ENCODE measurements at regions not wholly inside any gene's neighbourhood (a gene's known extent, or its start where the extent isn't known, plus 50 kb on each side); places are given as distances from the start of the nearest gene placed in this dataset.

DNA sequence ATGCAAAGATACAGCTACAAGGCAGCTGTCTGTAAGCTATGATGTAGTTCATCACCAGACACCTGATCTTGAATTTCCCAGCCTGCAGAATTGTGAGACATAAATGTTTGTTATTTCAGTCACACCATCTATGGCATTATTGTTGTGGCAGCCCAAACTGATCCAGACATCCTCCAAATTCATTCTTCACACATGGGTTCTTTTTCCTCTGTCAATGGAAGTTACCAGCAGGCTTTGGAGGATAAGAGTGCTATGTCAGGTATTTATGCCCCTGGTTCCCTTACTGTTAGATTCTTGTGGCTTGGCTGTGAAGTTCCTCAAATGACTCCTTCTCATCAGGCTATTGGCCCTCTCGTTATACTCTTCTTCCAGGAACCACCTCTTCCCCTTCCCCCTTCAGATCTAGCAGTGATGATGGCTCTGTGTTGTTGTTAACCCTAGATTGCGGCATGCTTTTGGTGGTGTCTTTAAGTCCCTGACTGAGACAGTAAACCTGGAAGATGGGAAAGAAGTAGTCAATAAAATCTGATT, 91.0 kb upstream of the CHMP2B start:
- POLR2A ChIA-PET, result no interaction called here
- Histone ChIP-seq H3K36me3 (replicated peaks in 1 of 2; ENCODE audit: control insufficient read depth in 1 of 2, insufficient read depth in 2 of 2, low read length in 2 of 2) (no peaks in the 10 kb centered on the region), H4K20me1 (ENCODE audit: insufficient read depth, low read length) (no peaks in the 10 kb centered on the region), H3K27me3 (ENCODE audit: control insufficient read depth in 1 of 2, insufficient read depth in 2 of 2, low read length in 2 of 2) (no peaks in the 10 kb centered on the region), H3K9ac (ENCODE audit: insufficient read depth, low read depth, low read length) (no peak overlapping the region), H3K9me3 (ENCODE audit: low read length) (peaks cover 10% of the 10 kb centered on the region), H3K27ac (ENCODE audit: extremely low read length, insufficient read depth, low read length) (no peak overlapping the region), H3K4me3 (replicated peaks in 1 of 3; ENCODE audit: insufficient read depth in 1 of 3, low read depth in 2 of 3, low read length in 3 of 3) (no peak overlapping the region), H3K79me2 (ENCODE audit: insufficient read depth, low read length) (no peaks in the 10 kb centered on the region), H3K4me2 (ENCODE audit: low read depth, low read length) (no peak overlapping the region), H3K4me1 (ENCODE audit: insufficient read depth, low read length) (no peaks in the 10 kb centered on the region), H2AFZ (ENCODE audit: low read length) (no peak overlapping the region)
- DNase-seq (ENCODE audit: low spot score), result no peak
- in situ Hi-C loops (cut with HindIII; ENCODE audit: extremely low pct_ligation_motif_present, low pct_unique_long_range_greater_than_20kb) (no loop called here), intact Hi-C loops (cut with micrococcal nuclease; ENCODE audit: unreplicated experiment) (no loop called here)
- CTCF ChIA-PET (ENCODE audit: low intra/inter-chr PET ratio, low total read pairs), result no interaction called here
- TF ChIP-seq HBP1 (CRISPR knock-in tag; IDR thresholded peaks at IDR 0.05; ENCODE audit: low read depth) (no peak), DNMT3B (CRISPR knock-in tag; conservative IDR thresholded peaks at IDR 0.05) (no peak), NFATC3 (CRISPR knock-in tag; IDR thresholded peaks at IDR 0.05) (no peak), MAFG (CRISPR knock-in tag; IDR thresholded peaks at IDR 0.05) (no peak), LRRFIP1 (CRISPR knock-in tag; conservative IDR thresholded peaks at IDR 0.05) (no peak), POLR2AphosphoS5 (IDR thresholded peaks at IDR 0.05; ENCODE audit: low read depth, low read length) (no peak), ZNF570 (CRISPR knock-in tag; IDR thresholded peaks at IDR 0.05; ENCODE audit: borderline replicate concordance) (no peak), ZNF24 (IDR thresholded peaks at IDR 0.05) (no peak)
- no peak for FAIRE-seq
- WGBS (ENCODE audit: low lambda C conversion rate), result 24% methylated on average over 2 of the region's 2 CpGs
- ATAC-seq, result no peak
- no TSS peak for BruUV-seq (replicated peaks)
